DLD1 (cell line): ENCODE measurements at regions not wholly inside any gene's neighbourhood (a gene's known extent, or its start where the extent isn't known, plus 50 kb on each side); places are given as distances from the start of the nearest gene placed in this dataset.
"Not testable (repeated sequence)": the region's sequence is repeated elsewhere in the genome, so short reads cannot be mapped to it uniquely, and the experiment has no call there.

Source experiments
- in situ Hi-C: cut with HindIII; loops from 2 replicates; pipeline ENCODE4 v1.10.0; 2017; ENCODE audit warnings: low sequenced_read_pairs

DNA sequence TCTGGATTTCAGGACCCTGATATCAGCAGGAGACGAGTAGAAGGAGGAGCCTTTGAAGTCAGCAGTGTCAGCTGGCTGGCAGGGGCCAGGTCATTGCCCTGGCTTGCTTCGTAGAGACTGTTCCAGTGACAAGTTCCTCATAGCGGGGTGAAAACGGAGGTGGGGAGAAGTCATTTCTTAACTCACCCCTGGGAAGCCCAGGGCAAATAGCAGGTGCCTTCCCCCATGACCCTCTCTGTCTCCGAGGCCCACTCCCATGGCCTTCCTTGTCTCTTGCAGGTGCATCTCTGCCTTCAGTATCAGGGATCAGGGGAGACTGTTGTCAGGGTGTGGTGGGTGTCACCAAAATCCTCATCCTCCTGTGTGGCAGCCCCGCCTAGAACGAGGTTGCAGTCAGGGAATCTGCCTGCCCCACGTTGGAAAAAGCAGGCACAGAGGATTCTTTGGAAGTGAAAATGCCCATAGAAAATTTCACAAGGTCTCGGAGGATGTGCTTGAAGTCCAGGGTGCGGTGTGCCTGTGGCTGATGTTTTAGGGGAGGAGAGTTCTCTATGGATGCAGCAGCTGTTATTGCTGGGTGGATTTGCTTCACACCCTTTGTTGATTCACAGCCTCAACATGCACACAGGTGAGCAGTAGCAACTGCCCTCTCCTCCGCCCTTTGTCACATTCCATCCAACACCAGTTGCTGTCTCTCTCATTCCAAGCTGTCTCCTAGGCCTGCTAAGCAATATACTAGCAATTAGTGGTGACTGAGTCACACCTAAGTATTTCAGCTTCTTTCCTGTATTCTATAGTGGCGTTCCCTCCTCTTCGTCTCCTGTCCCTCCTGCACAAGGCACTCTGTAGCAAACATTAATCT lies 142.6 kb upstream of the FHL2 start:
- in situ Hi-C loops = no loop called here

DNA sequence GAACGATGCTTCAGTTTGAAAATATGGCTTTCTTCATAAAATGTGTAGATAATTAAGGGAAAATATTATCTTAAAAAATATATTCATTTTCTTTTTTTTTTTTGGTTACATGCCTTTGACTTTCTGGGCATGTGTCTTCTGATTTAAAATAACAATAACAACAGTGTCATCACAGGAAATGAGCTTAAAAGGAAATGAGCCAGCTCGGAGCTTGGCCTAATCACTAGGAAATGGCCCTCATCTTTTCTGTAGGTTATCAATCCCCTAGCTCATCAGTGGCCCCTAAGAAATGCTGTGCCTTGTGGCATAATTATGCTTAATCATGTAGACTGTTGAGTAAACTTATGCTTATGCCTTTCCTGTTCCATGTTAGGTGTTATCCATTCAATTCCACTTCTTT lies 141.8 kb upstream of the FHL2 start:
- in situ Hi-C loops = no loop called here

DNA sequence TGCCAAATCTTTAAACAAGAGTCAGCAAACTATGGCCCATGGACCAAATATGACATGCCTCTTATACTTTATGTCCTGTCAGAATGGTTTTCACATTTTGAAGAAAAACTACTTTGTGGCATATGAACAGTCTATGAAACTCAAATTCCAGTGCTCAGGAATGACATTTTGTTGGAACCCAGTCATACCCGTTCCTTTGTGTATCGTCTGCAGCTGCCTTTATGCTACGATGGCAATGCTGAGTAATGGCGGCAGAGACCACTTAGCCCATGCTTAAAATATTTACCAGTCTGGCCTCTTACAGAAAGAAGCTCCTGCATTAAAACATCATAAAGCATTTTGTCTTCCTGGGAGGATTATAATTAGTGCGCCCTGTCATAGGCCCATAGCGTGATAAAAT lies 140.5 kb upstream of the FHL2 start:
- in situ Hi-C loops = no loop called here

DNA sequence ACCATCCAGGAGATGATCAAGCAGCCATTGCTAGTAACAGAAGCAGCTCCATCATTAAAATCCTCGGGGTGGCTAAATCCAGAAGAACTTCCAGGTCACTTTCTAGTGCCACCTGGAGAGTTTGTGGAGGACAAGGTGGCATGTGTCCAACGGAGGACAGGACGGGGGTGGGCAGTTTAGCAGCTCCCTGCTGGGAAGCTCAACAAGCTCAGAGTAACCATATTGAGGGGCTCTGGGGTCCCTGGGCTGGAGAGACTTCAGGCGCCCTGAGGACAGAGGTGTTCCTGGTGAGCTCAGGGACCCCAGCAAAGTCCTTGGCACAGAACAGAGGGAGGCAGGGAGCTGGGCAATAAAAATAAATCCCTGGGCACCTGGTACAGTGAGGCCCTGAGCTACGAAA lies 140.0 kb upstream of the FHL2 start:
- in situ Hi-C loops = no loop called here

DNA sequence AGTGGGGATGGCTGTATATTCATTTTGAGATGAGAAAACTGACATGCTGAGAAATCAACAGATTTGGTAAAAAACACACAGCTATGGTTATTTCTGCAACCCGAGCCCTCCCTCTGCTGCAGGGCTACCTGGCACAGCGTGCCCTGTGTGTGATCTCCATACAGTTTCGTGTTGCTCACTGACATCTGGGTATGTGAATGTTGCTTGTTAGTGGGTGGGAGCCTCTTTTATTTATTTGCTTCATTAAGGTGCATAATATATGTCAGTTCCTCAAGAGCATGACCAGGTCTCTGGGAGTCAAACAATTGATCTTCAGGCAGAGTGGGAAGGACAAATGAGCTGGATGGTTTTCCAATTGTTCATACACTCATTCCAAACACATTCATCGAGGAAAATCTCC lies 139.1 kb upstream of the FHL2 start:
- in situ Hi-C loops = no loop called here

DNA sequence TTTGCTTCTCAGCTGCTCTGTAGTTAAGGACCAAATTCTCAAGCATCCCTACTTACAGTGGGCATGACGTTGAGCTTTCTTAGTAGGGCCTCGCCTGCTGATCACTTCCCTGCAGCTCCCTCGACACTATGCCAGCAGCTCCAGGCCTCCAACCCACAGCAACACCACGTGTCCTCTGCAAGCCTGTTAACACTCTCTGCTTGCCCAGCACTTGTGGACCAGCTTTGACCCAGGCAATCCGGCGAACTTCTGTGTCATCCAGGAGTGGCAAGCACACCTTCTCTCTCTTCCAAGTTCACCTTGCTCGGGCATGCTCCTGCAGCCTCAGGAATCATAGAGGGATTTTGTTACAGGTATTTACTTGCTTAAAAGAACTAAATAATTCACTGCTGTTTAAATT lies 138.6 kb upstream of the FHL2 start:
- in situ Hi-C loops = no loop called here

DNA sequence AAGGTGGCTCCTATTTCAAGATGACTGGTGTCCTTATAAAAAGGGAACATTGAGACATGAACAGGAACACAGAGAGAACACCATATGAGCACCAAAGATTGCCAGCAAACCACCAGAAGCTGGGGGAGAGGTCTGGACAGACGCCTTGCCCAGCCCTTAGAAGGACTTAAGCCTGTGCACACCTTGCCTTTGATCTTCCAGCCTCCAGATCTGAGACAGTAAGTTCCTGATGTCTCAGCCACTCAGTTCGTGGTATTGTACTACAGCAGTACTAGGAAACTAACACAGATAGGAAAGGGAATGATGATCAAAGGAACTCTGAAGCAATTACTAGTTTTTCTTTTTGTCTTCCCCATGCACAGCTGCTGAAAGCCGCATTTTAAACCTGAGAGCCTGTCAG lies 137.3 kb upstream of the FHL2 start:
- in situ Hi-C loops = no loop called here

DNA sequence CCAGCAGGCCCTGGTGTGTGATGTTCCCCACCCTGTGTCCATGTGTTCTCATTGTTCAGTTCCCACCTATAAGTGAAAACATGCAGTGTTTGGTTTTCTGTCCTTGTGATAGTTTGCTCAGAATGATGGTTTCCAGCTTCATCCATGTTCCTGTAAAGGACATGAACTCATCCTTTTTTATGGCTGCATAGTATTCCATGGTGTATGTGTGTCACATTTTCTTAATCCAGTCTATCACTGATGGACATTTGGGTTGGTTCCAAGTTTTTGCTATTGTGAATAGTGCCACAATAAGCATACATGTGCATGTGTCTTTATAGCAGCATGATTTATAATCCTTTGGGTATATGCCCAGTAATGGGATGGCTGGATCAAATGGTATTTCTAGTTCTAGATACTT lies 130.4 kb upstream of the FHL2 start:
- in situ Hi-C loops = not testable (repeated sequence)

DNA sequence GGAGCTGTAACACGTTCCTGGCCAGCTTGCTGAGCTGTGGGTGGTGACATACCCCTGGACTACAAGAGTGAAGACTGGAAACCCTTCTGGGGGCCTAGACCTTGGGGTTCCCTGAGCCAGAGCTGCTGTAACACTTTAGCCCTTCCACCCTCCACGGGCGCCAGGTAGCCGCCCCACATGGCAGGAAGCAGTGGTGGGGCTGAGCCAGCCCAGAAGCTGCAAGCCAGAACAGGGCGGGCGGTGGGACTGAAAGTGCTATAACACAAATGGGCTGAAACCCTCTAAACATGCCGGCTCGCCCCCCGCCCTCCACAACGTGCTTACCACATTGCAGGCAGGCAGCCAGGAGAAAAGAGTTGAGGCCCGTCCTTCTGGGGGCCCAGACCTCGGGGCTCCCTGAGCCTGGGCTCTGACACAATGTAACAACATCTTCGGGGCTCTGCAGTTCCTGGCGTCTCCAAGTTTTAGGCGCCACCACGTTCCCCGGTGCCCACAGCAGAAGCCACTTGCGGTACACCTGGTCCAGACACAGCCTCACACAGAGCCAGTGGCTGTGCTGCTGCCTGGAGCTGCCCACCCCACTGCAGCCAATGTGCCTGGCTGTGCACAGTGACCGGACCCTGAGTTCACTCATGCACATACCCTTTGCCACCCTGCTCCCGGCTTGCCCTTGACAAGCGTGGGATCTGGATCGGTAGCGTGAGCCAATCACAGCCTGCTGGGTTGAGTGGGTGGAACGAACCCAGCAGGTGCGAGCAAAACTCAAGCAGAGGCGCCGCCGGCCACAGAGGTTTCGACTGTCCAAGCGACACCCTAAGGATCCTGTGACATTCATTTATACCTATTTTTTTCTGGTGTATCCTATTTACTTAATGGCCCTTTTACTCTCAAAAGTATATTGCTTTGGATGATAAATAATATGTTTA lies 127.4 kb upstream of the FHL2 start:
- in situ Hi-C loops = no loop called here

DNA sequence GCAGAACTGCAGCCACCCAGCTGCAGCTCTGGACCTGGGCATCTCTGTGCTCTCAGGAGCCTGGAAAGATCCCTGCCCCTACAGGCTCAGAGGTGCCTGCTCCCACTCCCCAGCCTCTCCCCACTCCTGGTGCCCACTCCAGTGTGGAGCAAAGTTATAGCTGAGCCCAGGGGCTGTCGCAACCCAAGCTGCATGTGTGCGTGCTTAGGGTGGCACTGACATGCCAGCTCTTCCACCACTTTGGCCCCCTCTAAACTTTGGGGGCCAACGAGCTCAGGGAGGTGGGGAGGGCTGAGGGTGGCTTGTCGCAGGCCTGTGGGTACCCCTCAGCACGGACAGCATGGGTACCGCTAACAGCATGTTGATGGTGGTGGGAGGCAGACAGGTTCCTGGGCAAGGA lies 126.3 kb upstream of the FHL2 start:
- in situ Hi-C loops = no loop called here

DNA sequence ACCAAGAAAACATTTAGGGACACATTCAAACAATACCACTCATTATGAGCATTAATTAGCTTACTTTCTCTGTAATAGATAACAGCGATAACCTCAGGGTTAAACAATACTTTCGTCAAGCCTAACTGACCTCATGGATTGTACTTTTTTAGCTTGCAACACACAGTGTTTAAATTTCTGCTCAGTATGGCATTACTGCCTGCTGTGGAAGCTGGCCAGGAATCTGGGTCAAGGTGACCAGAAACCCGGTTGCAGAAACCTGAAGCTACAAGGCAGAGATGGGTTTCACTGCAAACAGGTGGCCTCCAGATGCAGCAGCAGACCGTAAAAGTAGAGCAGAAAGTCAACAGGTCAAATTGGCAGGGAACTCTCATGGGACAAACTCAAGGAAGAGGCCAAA lies 123.8 kb upstream of the FHL2 start:
- in situ Hi-C loops = no loop called here

DNA sequence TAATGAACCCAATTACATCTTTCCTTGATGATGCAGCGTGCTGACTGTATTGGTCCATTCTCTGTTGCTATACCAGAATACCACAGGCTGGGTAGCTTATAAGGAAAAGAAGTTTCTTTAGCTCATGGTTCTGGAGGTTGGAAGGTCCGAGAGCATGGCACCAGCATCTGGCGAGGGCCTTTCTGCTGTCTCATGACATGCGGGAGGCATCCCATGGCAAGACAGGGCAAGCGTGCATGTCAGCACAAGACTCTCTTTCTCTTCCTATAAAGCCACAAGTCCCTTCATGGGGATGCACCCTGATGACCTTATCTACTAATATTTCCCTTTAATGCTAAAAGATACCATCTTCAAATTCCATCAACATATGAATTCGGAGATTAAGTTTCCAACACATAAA lies 122.8 kb upstream of the FHL2 start:
- in situ Hi-C loops = no loop called here

DNA sequence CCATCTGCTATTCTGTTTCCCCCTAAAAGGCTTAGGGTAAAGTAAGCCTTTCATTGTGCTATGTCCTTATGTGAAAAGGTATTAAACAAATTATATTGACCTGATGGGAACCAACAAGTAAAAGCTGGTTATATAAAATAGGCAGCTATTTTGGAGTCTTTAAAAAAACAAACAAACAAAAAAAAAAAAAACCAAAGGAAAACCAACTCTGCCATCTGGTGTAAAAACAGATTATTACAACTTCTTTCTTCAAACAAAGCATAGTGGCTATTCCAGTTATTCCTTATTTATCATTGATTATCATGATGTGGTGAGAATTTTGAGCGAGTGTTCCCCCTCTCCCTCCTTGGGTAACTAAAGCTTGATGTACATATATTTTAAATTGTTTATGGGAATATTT lies 122.3 kb upstream of the FHL2 start:
- in situ Hi-C loops = no loop called here

DNA sequence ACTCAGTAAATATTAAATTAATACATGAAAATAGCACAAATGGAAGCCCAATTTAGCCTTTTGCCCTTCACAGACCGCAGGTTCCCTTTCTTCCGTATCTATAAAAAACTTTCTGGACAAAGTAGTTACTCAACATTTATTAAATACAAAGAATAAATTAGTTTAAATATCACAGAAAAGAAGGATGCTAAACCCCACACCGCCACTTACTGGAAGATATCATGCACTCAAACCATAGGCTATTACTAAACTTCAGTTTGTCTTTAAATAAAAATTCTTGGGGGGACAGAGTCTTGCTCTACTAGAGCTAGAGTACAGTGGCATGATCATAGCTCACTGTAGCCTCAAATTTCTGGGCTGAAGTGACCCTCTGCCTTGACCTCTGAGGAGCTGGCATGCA lies 120.7 kb upstream of the FHL2 start:
- in situ Hi-C loops = no loop called here

DNA sequence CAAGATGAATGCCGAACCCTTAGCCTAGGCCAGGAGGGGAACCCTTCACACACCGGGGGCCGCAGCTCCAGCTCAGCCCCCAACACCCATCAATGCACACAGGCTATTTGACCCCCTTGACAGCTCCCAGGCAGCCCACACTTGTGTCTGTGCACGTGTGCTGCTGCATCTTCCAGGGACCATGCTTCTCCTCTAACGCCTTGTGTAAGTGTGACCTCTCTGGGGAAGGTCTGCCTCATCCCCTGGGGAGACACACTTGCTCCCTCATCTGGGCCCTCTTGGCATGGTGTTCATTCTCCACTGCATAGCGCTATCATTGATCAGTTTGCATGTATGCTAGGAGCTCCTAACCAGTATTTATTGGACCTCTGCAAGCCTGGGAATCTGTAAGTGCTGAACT lies 120.0 kb upstream of the FHL2 start:
- in situ Hi-C loops = no loop called here

DNA sequence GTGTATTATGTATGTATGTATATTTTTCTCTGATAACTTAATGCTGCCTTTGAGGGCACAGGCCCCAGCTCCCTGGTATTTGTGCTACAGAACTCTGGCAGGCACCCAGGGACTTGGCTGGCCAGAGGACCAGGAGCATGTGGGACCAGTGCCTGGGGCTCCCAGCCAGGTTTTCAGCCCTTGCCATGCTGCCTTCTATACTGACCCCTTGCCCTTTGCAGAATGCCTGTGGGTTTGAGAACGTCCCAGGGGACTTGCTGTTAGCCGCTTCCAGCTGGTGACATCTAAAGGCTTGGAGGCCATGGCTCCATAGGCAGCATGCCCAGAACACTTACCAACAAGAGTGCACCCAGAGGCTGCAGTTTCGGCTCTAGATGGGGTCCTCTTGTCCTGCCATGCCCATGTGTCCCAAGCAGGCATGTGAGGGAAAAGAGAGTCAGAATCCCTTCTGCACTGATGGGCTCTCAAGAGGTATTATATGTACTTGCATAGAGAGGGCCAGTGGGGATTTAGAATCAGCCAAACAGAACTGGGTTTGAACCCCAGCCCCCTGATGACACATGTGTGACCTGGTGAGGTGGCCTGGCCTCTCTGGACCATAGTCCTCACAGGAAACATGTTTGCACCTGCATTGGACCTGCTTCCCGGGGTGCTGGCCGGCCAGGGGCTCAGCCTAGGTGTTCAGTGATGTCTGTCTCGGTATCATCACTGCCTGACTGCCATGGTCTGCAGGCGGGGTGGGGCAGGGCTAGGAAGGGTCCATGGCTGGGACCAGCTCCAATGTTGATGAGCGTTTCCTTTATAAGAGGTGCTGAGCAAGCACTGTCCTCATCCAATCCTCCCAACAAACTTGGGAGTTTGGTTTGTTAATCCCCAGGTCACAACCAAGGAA lies 119.2 kb upstream of the FHL2 start:
- in situ Hi-C loops = no loop called here

DNA sequence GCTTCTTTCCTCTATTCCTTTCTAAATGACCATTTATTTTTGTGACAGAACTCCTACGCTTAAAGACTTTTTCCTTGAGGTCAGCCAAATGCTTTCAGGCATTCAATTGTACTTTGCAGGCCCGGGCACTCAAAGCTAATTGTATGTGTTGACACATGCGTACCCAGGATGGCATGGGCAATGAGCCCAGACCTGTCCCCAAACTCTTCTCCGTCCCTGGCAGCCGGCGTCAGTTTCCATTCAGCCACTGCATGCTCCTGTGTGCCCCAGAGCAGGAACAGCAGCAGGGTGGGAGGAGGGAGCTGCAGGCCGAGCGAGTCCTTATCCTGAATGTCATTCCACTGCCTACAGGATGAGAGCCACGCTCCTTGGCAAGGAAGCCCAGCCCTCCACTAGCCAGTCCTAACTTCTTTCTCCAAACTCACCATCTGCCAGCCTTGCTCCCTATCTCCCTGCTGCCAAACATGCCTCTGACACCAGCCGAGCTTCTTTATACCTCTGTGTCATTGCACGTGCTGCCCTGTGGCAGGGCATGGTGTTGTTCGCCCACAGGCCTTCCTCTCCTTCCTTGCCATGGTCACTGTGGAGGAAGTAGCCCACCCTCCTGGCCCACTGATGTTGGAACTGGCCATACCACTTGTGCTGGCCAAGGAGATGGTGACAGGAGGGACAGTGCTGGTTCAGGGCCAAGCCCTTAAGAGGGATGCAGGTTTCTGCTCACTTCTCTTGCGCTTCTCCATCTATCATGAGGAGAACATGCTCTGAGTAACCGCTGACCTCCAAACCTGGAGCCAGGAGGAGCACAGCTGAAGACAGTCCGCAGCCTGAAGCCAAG lies 116.9 kb upstream of the FHL2 start:
- in situ Hi-C loops = no loop called here

DNA sequence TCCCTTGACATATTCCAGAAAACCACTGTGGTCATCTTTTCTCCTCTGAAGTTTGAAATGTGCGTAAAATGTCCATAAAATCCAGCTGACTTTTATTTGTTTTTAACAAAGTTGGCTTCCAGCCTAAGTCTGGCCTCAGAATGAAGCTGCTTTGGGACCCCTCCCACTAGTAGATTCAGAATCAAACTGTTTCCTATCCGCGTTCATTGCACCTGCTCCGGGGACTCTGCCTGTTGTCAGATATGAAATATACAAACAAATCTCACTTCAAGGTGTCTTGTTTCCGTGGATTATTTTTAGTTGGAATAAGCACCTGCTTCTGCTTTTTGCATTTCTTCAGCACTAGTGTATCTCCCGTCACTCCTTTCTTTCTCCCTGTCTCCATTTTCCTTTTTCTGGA lies 115.7 kb upstream of the FHL2 start:
- in situ Hi-C loops = no loop called here

DNA sequence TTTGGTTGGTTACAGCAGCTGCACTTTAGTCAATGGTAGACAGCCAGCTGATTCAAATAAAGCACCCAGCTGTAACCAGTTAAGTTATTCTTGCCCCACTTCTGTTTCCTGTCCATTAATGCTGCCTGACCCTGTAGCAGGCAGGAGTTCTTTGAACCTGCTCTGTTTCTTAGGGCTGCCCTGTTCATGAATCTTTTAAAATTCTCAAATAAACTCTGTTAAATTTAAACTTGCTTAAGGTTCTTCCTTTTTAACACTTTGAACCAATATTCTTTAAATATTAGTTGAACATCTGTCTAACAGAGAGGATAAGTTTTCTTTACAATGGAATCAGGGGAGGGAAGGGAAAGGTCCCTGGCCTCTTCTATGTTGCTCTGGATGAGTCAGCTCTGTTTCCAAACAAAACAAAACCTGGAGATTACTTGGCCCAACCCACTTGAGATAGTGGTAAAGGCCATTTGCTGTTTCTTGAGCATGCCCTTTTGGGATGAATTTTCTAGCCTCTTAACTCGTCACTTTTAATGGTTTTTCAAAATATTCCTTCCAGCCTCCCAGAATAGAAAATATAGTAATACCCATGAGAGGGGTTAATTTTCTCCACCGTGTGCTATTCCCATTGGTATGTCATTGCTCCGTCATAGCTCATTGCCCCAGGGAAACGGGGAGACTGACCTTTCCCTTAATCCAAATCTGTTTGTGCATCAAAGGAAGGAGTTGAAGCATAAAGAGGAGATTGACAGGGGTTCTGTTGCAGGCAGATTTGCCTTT lies 112.1 kb upstream of the FHL2 start:
- in situ Hi-C loops = no loop called here
